ENCODE measurements at regions not wholly inside any gene's neighbourhood (a gene's known extent, or its start where the extent isn't known, plus 50 kb on each side); places are given as distances from the start of the nearest gene placed in this dataset.

DNA sequence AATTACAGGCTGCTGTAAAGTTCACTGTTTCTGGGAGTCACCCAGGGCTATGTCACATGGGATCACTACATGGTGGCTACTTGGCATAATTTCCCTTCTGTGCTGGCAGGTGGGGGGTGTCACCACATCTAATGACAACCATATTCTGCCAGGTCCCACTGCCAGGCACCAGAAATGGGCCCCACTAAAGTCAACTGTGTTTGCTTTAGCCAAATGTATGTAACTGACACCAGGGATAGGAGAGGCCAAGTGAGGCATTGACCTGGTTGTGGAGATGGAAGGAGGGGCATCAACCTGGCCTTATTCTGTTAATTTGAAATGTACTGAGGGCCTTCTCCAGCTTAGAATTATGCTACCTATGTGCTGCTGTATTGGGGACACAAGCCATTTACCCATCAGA, 370.6 kb upstream of the PROX1 start:
- TF ChIP-seq, protein P1, sequence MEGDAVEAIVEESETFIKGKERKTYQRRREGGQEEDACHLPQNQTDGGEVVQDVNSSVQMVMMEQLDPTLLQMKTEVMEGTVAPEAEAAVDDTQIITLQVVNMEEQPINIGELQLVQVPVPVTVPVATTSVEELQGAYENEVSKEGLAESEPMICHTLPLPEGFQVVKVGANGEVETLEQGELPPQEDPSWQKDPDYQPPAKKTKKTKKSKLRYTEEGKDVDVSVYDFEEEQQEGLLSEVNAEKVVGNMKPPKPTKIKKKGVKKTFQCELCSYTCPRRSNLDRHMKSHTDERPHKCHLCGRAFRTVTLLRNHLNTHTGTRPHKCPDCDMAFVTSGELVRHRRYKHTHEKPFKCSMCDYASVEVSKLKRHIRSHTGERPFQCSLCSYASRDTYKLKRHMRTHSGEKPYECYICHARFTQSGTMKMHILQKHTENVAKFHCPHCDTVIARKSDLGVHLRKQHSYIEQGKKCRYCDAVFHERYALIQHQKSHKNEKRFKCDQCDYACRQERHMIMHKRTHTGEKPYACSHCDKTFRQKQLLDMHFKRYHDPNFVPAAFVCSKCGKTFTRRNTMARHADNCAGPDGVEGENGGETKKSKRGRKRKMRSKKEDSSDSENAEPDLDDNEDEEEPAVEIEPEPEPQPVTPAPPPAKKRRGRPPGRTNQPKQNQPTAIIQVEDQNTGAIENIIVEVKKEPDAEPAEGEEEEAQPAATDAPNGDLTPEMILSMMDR (IDR thresholded peaks at IDR 0.05) = no peak
- TF ChIP-seq EZH2 (IDR thresholded peaks at IDR 0.05) = no peak
- TF ChIP-seq EZH2phosphoT487 (IDR thresholded peaks at IDR 0.05) = no peak

Measured in neural progenitor cell (in vitro differentiated cells).